Fibroblast of lung (primary cell): ENCODE measurements at regions not wholly inside any gene's neighbourhood (a gene's known extent, or its start where the extent isn't known, plus 50 kb on each side); places are given as distances from the start of the nearest gene placed in this dataset.

Experiments used
- DNase-seq, 2 donors: peaks; one replicate each; pipeline versions ENCODE4 v3.0.0 to v3.0.0-alpha.2; 2010; ENCODE audit warnings: low read depth in 2 of 2
- H2AFZ ChIP-seq: 2 replicates; pipeline ENCODE4 v1.5.1; 2012; ENCODE audit warnings: low read length, control low read depth, inconsistent platforms
- H3K27ac ChIP-seq: 2 replicates; pipeline ENCODE4 v1.5.1; 2011; ENCODE audit warnings: low read length, control low read depth; ENCODE audit not compliant: insufficient read depth
- H3K27me3 ChIP-seq: 2 replicates; pipeline ENCODE4 v1.5.1; 2011; ENCODE audit warnings: mild to moderate bottlenecking, low read length; ENCODE audit not compliant: control insufficient read depth, insufficient read depth
- H3K36me3 ChIP-seq: 2 replicates; pipeline ENCODE4 v1.5.1; 2011; ENCODE audit warnings: low read length; ENCODE audit not compliant: control insufficient read depth, insufficient read depth
- H3K4me1 ChIP-seq: 2 replicates; pipeline ENCODE4 v1.5.1; 2011; ENCODE audit warnings: low read length; ENCODE audit not compliant: control insufficient read depth, insufficient read depth; ENCODE audit errors: extremely low read depth
- H3K4me2 ChIP-seq: 2 replicates; pipeline ENCODE4 v1.5.1; 2011; ENCODE audit warnings: low read length, control low read depth; ENCODE audit not compliant: insufficient read depth; ENCODE audit errors: extremely low read depth
- H3K4me3 ChIP-seq, 4 experiments: fragments of 200-600 bp in 1 of 4; sonication (generic) in 1 of 4; replicated peaks in 1 of 4; 2 replicates each; pipeline ENCODE4 v1.5.1; 2011 to 2016; ENCODE audit warnings: low read length in 4 of 4, low read depth in 3 of 4, mild to moderate bottlenecking in 3 of 4, control low read depth in 2 of 4, inconsistent platforms in 1 of 4, mixed read lengths in 1 of 4; ENCODE audit not compliant: insufficient read depth in 1 of 4; ENCODE audit errors: control extremely low read depth in 1 of 4
- H3K79me2 ChIP-seq: 2 replicates; pipeline ENCODE4 v1.5.1; 2012; ENCODE audit warnings: mild to moderate bottlenecking, low read length, inconsistent platforms; ENCODE audit not compliant: control insufficient read depth, insufficient read depth
- H3K9ac ChIP-seq: 2 replicates; pipeline ENCODE4 v1.5.1; 2011; ENCODE audit warnings: mild to moderate bottlenecking, low read length, control low read depth; ENCODE audit not compliant: insufficient read depth
- H3K9me3 ChIP-seq: 2 replicates; pipeline ENCODE4 v1.5.1; 2012; ENCODE audit warnings: low read depth, low read length; ENCODE audit not compliant: control insufficient read depth, insufficient read depth
- H4K20me1 ChIP-seq: 2 replicates; pipeline ENCODE4 v1.5.1; 2011; ENCODE audit warnings: low read length; ENCODE audit not compliant: control insufficient read depth, insufficient read depth; ENCODE audit errors: extremely low read depth
- CTCF ChIP-seq, 2 donors: IDR thresholded peaks in 1 of 2; conservative IDR thresholded peaks in 1 of 2; 1 replicate in 1 of 2; 2 replicates in 1 of 2; pipeline ENCODE4 v1.5.1; 2011 to 2012; ENCODE audit warnings: low read length in 2 of 2, control low read depth in 1 of 2, inconsistent platforms in 1 of 2, low read depth in 1 of 2, mild to moderate bottlenecking in 1 of 2
- EZH2 ChIP-seq: IDR thresholded peaks from 2 replicates; pipeline ENCODE4 v1.5.1; 2012; ENCODE audit warnings: low read length, control low read depth, mild to moderate bottlenecking; ENCODE audit errors: missing control alignments

GRCh38 chr21:24131056-24131455 lies 1476.2 kb downstream of the MRPL39 start:
- H2AFZ ChIP-seq, result no peak overlapping the region
- H4K20me1 ChIP-seq, result no peaks in the 10 kb centered on the region
- TF ChIP-seq EZH2 (no peak), CTCF (conservative IDR thresholded peaks at IDR 0.05 in 1 of 2, IDR thresholded peaks at IDR 0.05 in 1 of 2; ENCODE audit: low read depth in 1 of 2, low read length in 2 of 2) (no peak)
- no peak for DNase-seq
- H3K4me3 ChIP-seq, result no peak overlapping the region
- H3K36me3 ChIP-seq, result no peaks in the 10 kb centered on the region
- no peaks in the 10 kb centered on the region for H3K79me2 ChIP-seq
- H3K4me1 ChIP-seq, result no peaks in the 10 kb centered on the region
- no peaks in the 10 kb centered on the region for H3K27me3 ChIP-seq
- H3K9me3 ChIP-seq, result no peaks in the 10 kb centered on the region
- H3K27ac ChIP-seq, result no peak overlapping the region
- H3K4me2 ChIP-seq, result no peak overlapping the region
- H3K9ac ChIP-seq, result no peak overlapping the region

GRCh38 chr21:24127651-24128050 lies 1479.6 kb downstream of the MRPL39 start:
- Histone ChIP-seq H3K79me2 (no peaks in the 10 kb centered on the region), H3K4me3 (no peak overlapping the region), H3K27me3 (no peaks in the 10 kb centered on the region), H3K9me3 (no peaks in the 10 kb centered on the region), H4K20me1 (no peaks in the 10 kb centered on the region), H3K4me1 (no peaks in the 10 kb centered on the region), H3K36me3 (no peaks in the 10 kb centered on the region), H3K27ac (no peak overlapping the region), H3K4me2 (no peak overlapping the region), H3K9ac (no peak overlapping the region), H2AFZ (no peak overlapping the region)
- no peak for DNase-seq
- TF ChIP-seq EZH2, result no peak
- no peak for TF ChIP-seq CTCF (conservative IDR thresholded peaks at IDR 0.05 in 1 of 2, IDR thresholded peaks at IDR 0.05 in 1 of 2; ENCODE audit: low read depth in 1 of 2, low read length in 2 of 2)

GRCh38 chr21:24123785-24124184 lies 1483.5 kb downstream of the MRPL39 start:
- Histone ChIP-seq H3K9ac (no peak overlapping the region), H3K79me2 (no peaks in the 10 kb centered on the region), H3K36me3 (no peaks in the 10 kb centered on the region), H3K4me2 (no peak overlapping the region), H4K20me1 (no peaks in the 10 kb centered on the region), H3K27ac (no peak overlapping the region), H2AFZ (no peak overlapping the region), H3K4me1 (no peaks in the 10 kb centered on the region), H3K9me3 (no peaks in the 10 kb centered on the region), H3K4me3 (no peak overlapping the region), H3K27me3 (no peaks in the 10 kb centered on the region)
- TF ChIP-seq EZH2 (no peak), CTCF (conservative IDR thresholded peaks at IDR 0.05 in 1 of 2, IDR thresholded peaks at IDR 0.05 in 1 of 2; ENCODE audit: low read depth in 1 of 2, low read length in 2 of 2) (no peak)
- peak in 1 of 2 donors; percentile 6 for DNase-seq
